ENCODE measurements at regions not wholly inside any gene's neighbourhood (a gene's known extent, or its start where the extent isn't known, plus 50 kb on each side); places are given as distances from the start of the nearest gene placed in this dataset.

GRCh38 chr2:16010011-16010410, 69.7 kb downstream of the MYCN start:
- TF ChIP-seq POLR2AphosphoS5 (IDR thresholded peaks at IDR 0.05): no peak
- no peak for TF ChIP-seq CTCF (IDR thresholded peaks at IDR 0.05 in 8 of 11, conservative IDR thresholded peaks at IDR 0.05 in 3 of 11)
- no peak for TF ChIP-seq POLR2A (IDR thresholded peaks at IDR 0.05)
